ENCODE measurements at regions not wholly inside any gene's neighbourhood (a gene's known extent, or its start where the extent isn't known, plus 50 kb on each side); places are given as distances from the start of the nearest gene placed in this dataset.

- no peak for TF ChIP-seq CTCF (IDR thresholded peaks at IDR 0.05; ENCODE audit: low read depth, low read length)
- DNase-seq (ENCODE audit: low read depth in 2 of 2), result peak; percentile 65
- H3K4me3 ChIP-seq (replicated peaks in 1 of 2; ENCODE audit: low read depth in 2 of 2, low read length in 2 of 2), result no peak overlapping the region
Observed at GRCh38 chr3:167876620-167877281, 141.2 kb downstream of the SERPINI1 start.
